Fibroblast of lung (primary cell): ENCODE measurements at regions not wholly inside any gene's neighbourhood (a gene's known extent, or its start where the extent isn't known, plus 50 kb on each side); places are given as distances from the start of the nearest gene placed in this dataset.
"Not testable (repeated sequence)": the region's sequence is repeated elsewhere in the genome, so short reads cannot be mapped to it uniquely, and the experiment has no call there.

Experiments
- CTCF ChIP-seq, 2 donors: IDR thresholded peaks in 1 of 2; conservative IDR thresholded peaks in 1 of 2; 1 replicate in 1 of 2; 2 replicates in 1 of 2; pipeline ENCODE4 v1.5.1; 2011 to 2012; ENCODE audit warnings: low read length in 2 of 2, control low read depth in 1 of 2, inconsistent platforms in 1 of 2, low read depth in 1 of 2, mild to moderate bottlenecking in 1 of 2
- EZH2 ChIP-seq: IDR thresholded peaks from 2 replicates; pipeline ENCODE4 v1.5.1; 2012; ENCODE audit warnings: low read length, control low read depth, mild to moderate bottlenecking; ENCODE audit errors: missing control alignments

GRCh38 chr15:99799854-99800250 is 66.6 kb upstream of the LYSMD4 start:
- not testable (repeated sequence) for TF ChIP-seq CTCF (conservative IDR thresholded peaks at IDR 0.05 in 1 of 2, IDR thresholded peaks at IDR 0.05 in 1 of 2; ENCODE audit: low read depth in 1 of 2, low read length in 2 of 2); EZH2
